Gastroesophageal sphincter (tissue), 3 donors: ENCODE measurements at regions not wholly inside any gene's neighbourhood (a gene's known extent, or its start where the extent isn't known, plus 50 kb on each side); places are given as distances from the start of the nearest gene placed in this dataset.

Experiments
- CTCF ChIP-seq, 4 experiments: fragments of 200-600 bp in 2 of 4; fragments of 450-650 bp in 2 of 4; sonication (generic) in 1 of 4; IDR thresholded peaks; one replicate each; pipeline ENCODE4 v1.5.1; 2017 to 2019; ENCODE audit warnings: antibody characterized with exemption in 4 of 4, mild to moderate bottlenecking in 2 of 4, moderate library complexity in 2 of 4
- EP300 ChIP-seq: sonication (generic); formaldehyde crosslinking; IDR thresholded peaks from one replicate; pipeline ENCODE4 v1.6.1; 2017; ENCODE audit warnings: antibody characterized with exemption, mild to moderate bottlenecking
- POLR2A ChIP-seq, 2 donors: fragments of 450-650 bp; IDR thresholded peaks; one replicate each; pipeline ENCODE4 v1.6.1; 2017; ENCODE audit warnings: antibody characterized with exemption in 2 of 2, mild to moderate bottlenecking in 2 of 2, moderate library complexity in 1 of 2

- TF ChIP-seq POLR2A (IDR thresholded peaks at IDR 0.05) (no peak), CTCF (IDR thresholded peaks at IDR 0.05) (no peak), EP300 (no peak)
Measured at GRCh38 chr1:56147034-56147433, 432.3 kb downstream of the PLPP3 start.
